ENCODE measurements at regions not wholly inside any gene's neighbourhood (a gene's known extent, or its start where the extent isn't known, plus 50 kb on each side); places are given as distances from the start of the nearest gene placed in this dataset.

DNA sequence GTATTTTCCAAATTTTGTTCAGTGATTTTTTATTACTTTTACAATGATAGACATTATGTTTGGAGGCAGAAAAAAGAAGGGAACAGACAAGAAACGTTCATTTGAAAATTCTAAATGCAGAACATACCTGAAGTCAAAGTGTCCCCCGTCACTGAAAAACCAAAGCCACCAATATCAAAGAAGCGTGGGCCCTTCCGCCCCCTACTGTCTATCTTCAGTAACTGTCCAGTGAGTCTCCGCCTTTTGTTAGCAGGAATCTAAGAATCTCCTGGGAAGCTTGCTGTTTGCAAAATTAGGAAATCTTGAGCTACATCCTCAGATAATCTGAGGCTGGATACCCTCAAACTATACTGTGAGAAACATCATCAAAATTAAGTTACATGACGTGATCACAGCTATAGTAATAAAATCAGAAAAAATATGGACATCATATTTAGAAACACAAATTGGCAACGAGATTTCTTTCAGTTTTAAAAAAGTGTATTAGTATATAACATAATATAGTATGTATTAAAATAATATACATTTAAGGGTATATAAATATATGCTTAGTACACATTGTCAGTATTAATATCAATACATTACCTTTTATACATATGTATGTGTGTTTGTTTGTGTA, 169.3 kb upstream of the AKR1E2 start:
- peaks cover 0 to 9% of the 10 kb centered on the region in 2 experiments for H3K27me3 ChIP-seq (replicated peaks in 1 of 2; ENCODE audit: control insufficient read depth in 2 of 2, extremely low read depth in 1 of 2, insufficient read depth in 2 of 2, low read length in 1 of 2)
- Mint-ChIP-seq H3K4me1 (peaks cover 0 to 10% (median 6%) of the 10 kb centered on the region in 3 donors), H3K4me3 (no peak overlapping the region), H3K9me3 (no peaks in the 10 kb centered on the region), H3K27ac (no peak overlapping the region), H3K36me3 (no peaks in the 10 kb centered on the region), H3K27me3 (peaks cover 3 to 4% of the 10 kb centered on the region in 2 donors)
- no peak for ATAC-seq (replicated peaks in 1 of 4)
- H3K4me1 ChIP-seq (ENCODE audit: control insufficient read depth in 1 of 2, extremely low read depth in 1 of 2, insufficient read depth in 2 of 2, low read length in 2 of 2): peaks cover 0 to 4% of the 10 kb centered on the region in 2 experiments
- no peaks in the 10 kb centered on the region for H3K36me3 ChIP-seq (ENCODE audit: control insufficient read depth in 2 of 2, extremely low read depth in 1 of 2, insufficient read depth in 1 of 2, low read length in 1 of 2)
- no peak overlapping the region for H3K27ac ChIP-seq (ENCODE audit: low read length)
- DNase-seq: peak in 30 of 35 experiments; percentile 8 to 74 (median 28)
- no peak overlapping the region for H3K4me3 ChIP-seq (ENCODE audit: control insufficient read depth in 1 of 2, extremely low read depth in 1 of 2, low read length in 1 of 2)
- ChIA-PET POLR2A (no interaction called here), CTCF (interaction anchor here (0.6 to 4.7 kb wide), 12 partner anchors 13 to 1460 kb away, joined by 3 to 29 read pairs (median 3); no protein-coding TSS in a partner anchor)
- H3K9me3 ChIP-seq: no peaks in the 10 kb centered on the region
- WGBS (ENCODE audit: insufficient coverage): 8% methylated on average over 4 of the region's 7 CpGs

DNA sequence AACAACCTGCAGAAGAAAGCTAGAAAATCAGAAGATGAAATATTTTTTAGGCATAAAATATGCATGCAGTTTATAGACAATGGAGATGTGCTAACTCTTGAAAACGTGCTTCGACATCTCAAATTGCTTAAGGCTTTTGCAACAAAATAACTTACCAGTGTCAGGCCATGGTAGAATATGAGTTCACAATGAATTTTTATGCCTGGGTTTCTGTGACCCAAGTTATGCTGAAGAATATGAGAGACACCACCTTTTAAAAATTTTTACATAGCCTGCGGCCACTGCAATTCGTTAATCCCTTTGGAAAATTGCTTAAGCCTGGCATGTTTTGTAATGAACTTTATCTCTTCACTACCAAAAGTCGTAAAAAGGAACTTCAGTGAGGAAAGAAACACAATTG, 170.1 kb upstream of the AKR1E2 start:
- WGBS (ENCODE audit: insufficient coverage): no CpG with 5 or more reads among the region's 5 CpGs
- H3K9me3 ChIP-seq: no peaks in the 10 kb centered on the region
- Mint-ChIP-seq H3K27ac (no peak overlapping the region), H3K36me3 (no peaks in the 10 kb centered on the region), H3K9me3 (no peaks in the 10 kb centered on the region), H3K4me1 (peaks cover 0 to 16% (median 10%) of the 10 kb centered on the region in 3 donors), H3K4me3 (no peak overlapping the region), H3K27me3 (peaks cover under 1 to 4% of the 10 kb centered on the region in 2 donors)
- H3K27me3 ChIP-seq (replicated peaks in 1 of 2; ENCODE audit: control insufficient read depth in 2 of 2, extremely low read depth in 1 of 2, insufficient read depth in 2 of 2, low read length in 1 of 2): peaks cover 0 to 6% of the 10 kb centered on the region in 2 experiments
- H3K4me3 ChIP-seq (ENCODE audit: control insufficient read depth in 1 of 2, extremely low read depth in 1 of 2, low read length in 1 of 2): no peak overlapping the region
- CTCF ChIA-PET: interaction anchor here (0.6 to 4.7 kb wide), 5 partner anchors 1031 to 1416 kb away, joined by 3 to 29 read pairs (median 3); no protein-coding TSS in a partner anchor
- no peaks in the 10 kb centered on the region for H3K36me3 ChIP-seq (ENCODE audit: control insufficient read depth in 2 of 2, extremely low read depth in 1 of 2, insufficient read depth in 1 of 2, low read length in 1 of 2)
- ATAC-seq (replicated peaks in 1 of 4): no peak
- DNase-seq: no peak
- H3K27ac ChIP-seq (ENCODE audit: low read length): no peak overlapping the region
- POLR2A ChIA-PET: no interaction called here
- peaks cover 0 to 4% of the 10 kb centered on the region in 2 experiments for H3K4me1 ChIP-seq (ENCODE audit: control insufficient read depth in 1 of 2, extremely low read depth in 1 of 2, insufficient read depth in 2 of 2, low read length in 2 of 2)

DNA sequence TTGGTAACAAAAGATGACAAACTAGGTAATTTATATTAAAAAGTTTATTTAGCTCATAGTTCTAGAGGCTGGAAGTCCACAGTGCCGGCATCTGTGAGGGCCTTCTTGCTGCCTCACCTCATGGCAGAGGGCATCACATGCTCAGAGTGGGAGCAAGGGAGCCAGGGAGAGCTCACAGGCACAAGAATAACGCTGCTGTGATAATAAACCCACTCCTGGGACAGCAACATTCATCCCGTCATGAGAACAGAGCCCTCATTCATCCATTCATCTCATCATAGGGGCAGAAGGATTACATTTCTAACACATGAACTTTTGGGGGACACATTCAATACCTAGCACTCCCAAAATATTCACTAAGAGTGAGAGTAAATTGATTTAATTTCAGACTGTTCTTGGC, 170.6 kb upstream of the AKR1E2 start:
- H3K4me3 Mint-ChIP-seq: no peak overlapping the region
- WGBS (ENCODE audit: insufficient coverage): 60% methylated on average over 2 of the region's 3 CpGs
- ChIA-PET POLR2A (no interaction called here), CTCF (interaction anchor here (0.6 to 4.7 kb wide), 6 partner anchors 767 to 1416 kb away, joined by 3 to 29 read pairs (median 4); no protein-coding TSS in a partner anchor)
- H3K9me3 Mint-ChIP-seq: no peaks in the 10 kb centered on the region
- Histone ChIP-seq H3K27ac (ENCODE audit: low read length) (no peak overlapping the region), H3K9me3 (no peaks in the 10 kb centered on the region), H3K27me3 (replicated peaks in 1 of 2; ENCODE audit: control insufficient read depth in 2 of 2, extremely low read depth in 1 of 2, insufficient read depth in 2 of 2, low read length in 1 of 2) (peaks cover 0 to 6% of the 10 kb centered on the region in 2 experiments), H3K36me3 (ENCODE audit: control insufficient read depth in 2 of 2, extremely low read depth in 1 of 2, insufficient read depth in 1 of 2, low read length in 1 of 2) (no peaks in the 10 kb centered on the region), H3K4me1 (ENCODE audit: control insufficient read depth in 1 of 2, extremely low read depth in 1 of 2, insufficient read depth in 2 of 2, low read length in 2 of 2) (peaks cover 0 to 4% of the 10 kb centered on the region in 2 experiments), H3K4me3 (ENCODE audit: control insufficient read depth in 1 of 2, extremely low read depth in 1 of 2, low read length in 1 of 2) (no peak overlapping the region)
- no peaks in the 10 kb centered on the region for H3K36me3 Mint-ChIP-seq
- H3K27ac Mint-ChIP-seq: no peak overlapping the region
- peaks cover 0 to under 1% of the 10 kb centered on the region in 2 donors for H3K27me3 Mint-ChIP-seq
- peaks cover 0 to 17% (median 10%) of the 10 kb centered on the region in 3 donors for H3K4me1 Mint-ChIP-seq
- ATAC-seq (replicated peaks in 1 of 4) (no peak), DNase-seq (no peak)

DNA sequence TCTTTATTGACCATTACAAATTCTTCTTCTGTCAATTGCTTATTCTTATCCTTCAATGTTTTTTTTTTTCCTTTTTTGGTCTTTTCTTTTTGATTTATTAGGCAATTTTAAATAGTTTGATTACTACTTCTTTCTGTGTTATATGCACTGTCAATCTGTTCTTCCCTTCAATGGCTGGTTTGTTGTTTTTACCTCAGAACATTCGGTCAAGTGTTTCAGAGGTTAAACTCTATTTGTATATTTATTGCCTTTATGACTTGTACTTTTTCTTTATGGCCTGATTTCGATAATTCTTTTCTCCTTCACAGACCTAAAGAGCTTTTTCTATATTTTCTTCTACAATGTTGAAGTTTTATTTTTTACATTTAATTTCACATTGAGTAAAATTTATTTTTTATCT, 171.5 kb upstream of the AKR1E2 start:
- H3K36me3 Mint-ChIP-seq: no peaks in the 10 kb centered on the region
- Histone ChIP-seq H3K27me3 (replicated peaks in 1 of 2; ENCODE audit: control insufficient read depth in 2 of 2, extremely low read depth in 1 of 2, insufficient read depth in 2 of 2, low read length in 1 of 2) (peaks cover 0 to 6% of the 10 kb centered on the region in 2 experiments), H3K4me1 (ENCODE audit: control insufficient read depth in 1 of 2, extremely low read depth in 1 of 2, insufficient read depth in 2 of 2, low read length in 2 of 2) (peaks cover 0 to 4% of the 10 kb centered on the region in 2 experiments), H3K27ac (ENCODE audit: low read length) (no peak overlapping the region), H3K9me3 (no peaks in the 10 kb centered on the region), H3K4me3 (ENCODE audit: control insufficient read depth in 1 of 2, extremely low read depth in 1 of 2, low read length in 1 of 2) (no peak overlapping the region), H3K36me3 (ENCODE audit: control insufficient read depth in 2 of 2, extremely low read depth in 1 of 2, insufficient read depth in 1 of 2, low read length in 1 of 2) (no peaks in the 10 kb centered on the region)
- H3K27me3 Mint-ChIP-seq: no peaks in the 10 kb centered on the region
- CTCF ChIA-PET: interaction anchor here (1.1 to 4.7 kb wide), 2 partner anchors 52 to 1415 kb away, joined by 3 to 29 read pairs; no protein-coding TSS in a partner anchor
- WGBS (ENCODE audit: insufficient coverage): no CpG with 5 or more reads among the region's 2 CpGs
- H3K27ac Mint-ChIP-seq: no peak overlapping the region
- no peak for ATAC-seq (replicated peaks in 1 of 4)
- no peaks in the 10 kb centered on the region for H3K9me3 Mint-ChIP-seq
- H3K4me3 Mint-ChIP-seq: no peak overlapping the region
- POLR2A ChIA-PET: no interaction called here
- DNase-seq: no peak
- H3K4me1 Mint-ChIP-seq: peaks cover 0 to 23% (median 15%) of the 10 kb centered on the region in 3 donors

DNA sequence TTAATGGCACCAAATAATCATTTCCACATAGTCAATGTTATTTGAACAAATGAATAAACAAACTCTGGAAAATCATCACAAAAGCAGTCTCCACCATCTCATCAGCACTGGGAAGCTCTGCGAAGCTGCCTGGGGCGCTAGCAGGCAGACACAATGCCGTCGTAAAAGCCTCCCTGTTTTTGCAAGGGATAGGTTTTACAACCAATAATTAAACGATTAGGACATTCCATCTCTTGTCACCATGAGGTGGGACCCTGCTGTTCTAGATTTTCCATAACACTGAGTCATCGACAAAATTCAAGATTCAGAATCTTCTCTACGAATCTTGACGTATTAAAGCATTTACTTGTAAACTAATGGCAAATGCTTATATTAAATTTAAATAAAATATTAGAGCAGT, 172.8 kb upstream of the AKR1E2 start:
- H3K9me3 Mint-ChIP-seq: no peaks in the 10 kb centered on the region
- H3K4me1 Mint-ChIP-seq: peaks cover 0 to 23% (median 15%) of the 10 kb centered on the region in 3 donors
- H3K4me3 Mint-ChIP-seq: no peak overlapping the region
- H3K36me3 Mint-ChIP-seq: no peaks in the 10 kb centered on the region
- DNase-seq (no peak), ATAC-seq (replicated peaks in 1 of 4) (no peak)
- Histone ChIP-seq H3K27me3 (replicated peaks in 1 of 2; ENCODE audit: control insufficient read depth in 2 of 2, extremely low read depth in 1 of 2, insufficient read depth in 2 of 2, low read length in 1 of 2) (peaks cover 0 to 2% of the 10 kb centered on the region in 2 experiments), H3K36me3 (ENCODE audit: control insufficient read depth in 2 of 2, extremely low read depth in 1 of 2, insufficient read depth in 1 of 2, low read length in 1 of 2) (no peaks in the 10 kb centered on the region), H3K4me3 (ENCODE audit: control insufficient read depth in 1 of 2, extremely low read depth in 1 of 2, low read length in 1 of 2) (no peak overlapping the region), H3K9me3 (no peaks in the 10 kb centered on the region), H3K4me1 (ENCODE audit: control insufficient read depth in 1 of 2, extremely low read depth in 1 of 2, insufficient read depth in 2 of 2, low read length in 2 of 2) (peaks cover 0 to 4% of the 10 kb centered on the region in 2 experiments), H3K27ac (ENCODE audit: low read length) (no peak overlapping the region)
- H3K27ac Mint-ChIP-seq: no peak overlapping the region
- no peaks in the 10 kb centered on the region for H3K27me3 Mint-ChIP-seq
- 89% methylated on average over 5 of the region's 8 CpGs for WGBS (ENCODE audit: insufficient coverage)
- ChIA-PET CTCF (interaction anchor here (0.6 to 1.1 kb wide), 2 partner anchors 25 to 53 kb away, joined by 3 to 4 read pairs; no protein-coding TSS in a partner anchor), POLR2A (no interaction called here)

DNA sequence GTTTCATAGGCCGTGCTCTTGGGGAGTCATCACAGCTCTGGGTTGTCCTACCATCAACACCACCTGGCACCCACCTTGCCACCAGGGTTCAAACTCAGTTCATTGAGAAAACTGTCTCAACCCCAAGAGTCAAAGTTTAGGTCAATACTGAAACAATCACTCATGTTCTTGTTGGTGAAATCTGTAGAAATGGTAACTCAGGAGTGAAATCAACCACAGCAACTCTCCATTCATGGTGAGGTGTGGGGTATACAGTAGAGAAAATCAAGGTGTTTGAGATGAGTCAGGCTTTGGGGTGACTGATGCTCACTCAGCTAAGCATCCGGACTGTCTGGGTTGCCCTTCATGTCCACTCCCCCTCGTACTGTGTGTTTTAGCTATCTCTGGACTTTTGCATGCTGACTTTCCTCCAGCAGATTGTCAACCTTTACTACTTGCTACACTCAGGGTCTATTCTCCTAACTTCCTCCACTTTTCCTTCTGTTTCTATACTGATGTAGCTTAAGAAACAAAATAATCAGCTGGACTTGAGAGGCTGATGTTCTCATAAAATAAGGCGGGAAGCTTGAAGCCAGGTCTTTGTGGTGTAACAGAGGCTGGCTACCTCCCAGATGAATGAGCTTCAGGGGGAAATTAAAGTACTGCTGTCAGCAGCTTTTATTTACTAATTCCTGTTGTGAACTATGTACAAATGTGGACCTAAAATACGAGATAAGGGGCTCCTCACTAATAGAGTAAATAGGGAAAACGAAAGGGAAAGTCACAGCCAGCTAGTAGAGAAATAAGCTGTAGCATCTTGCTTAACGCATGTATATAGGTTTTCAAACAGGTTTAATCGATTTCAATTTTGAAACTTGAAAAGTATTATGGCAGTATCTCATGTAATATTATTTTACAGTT, 173.6 kb upstream of the AKR1E2 start:
- no peaks in the 10 kb centered on the region for H3K9me3 ChIP-seq
- ChIA-PET CTCF (interaction anchor here (0.6 kb wide), 2 partner anchors 230 to 1470 kb away, joined by 3 to 10 read pairs; no protein-coding TSS in a partner anchor), POLR2A (no interaction called here)
- H3K4me1 ChIP-seq (ENCODE audit: control insufficient read depth in 1 of 2, extremely low read depth in 1 of 2, insufficient read depth in 2 of 2, low read length in 2 of 2): peaks cover 0 to 4% of the 10 kb centered on the region in 2 experiments
- H3K27ac ChIP-seq (ENCODE audit: low read length): no peak overlapping the region
- H3K4me3 ChIP-seq (ENCODE audit: control insufficient read depth in 1 of 2, extremely low read depth in 1 of 2, low read length in 1 of 2): no peak overlapping the region
- peaks cover 0 to 23% (median 15%) of the 10 kb centered on the region in 3 donors for H3K4me1 Mint-ChIP-seq
- no peaks in the 10 kb centered on the region for H3K27me3 Mint-ChIP-seq
- no peak overlapping the region for H3K4me3 Mint-ChIP-seq
- H3K27me3 ChIP-seq (replicated peaks in 1 of 2; ENCODE audit: control insufficient read depth in 2 of 2, extremely low read depth in 1 of 2, insufficient read depth in 2 of 2, low read length in 1 of 2): peaks cover 0 to under 1% of the 10 kb centered on the region in 2 experiments
- H3K36me3 ChIP-seq (ENCODE audit: control insufficient read depth in 2 of 2, extremely low read depth in 1 of 2, insufficient read depth in 1 of 2, low read length in 1 of 2): no peaks in the 10 kb centered on the region
- no peaks in the 10 kb centered on the region for H3K36me3 Mint-ChIP-seq
- no peak for DNase-seq
- WGBS (ENCODE audit: insufficient coverage): 95% methylated on average over 3 of the region's 8 CpGs
- no peaks in the 10 kb centered on the region for H3K9me3 Mint-ChIP-seq
- no peak overlapping the region for H3K27ac Mint-ChIP-seq
- peak in 1 of 4 experiments; percentile 40 for ATAC-seq (replicated peaks in 1 of 4)
